DOHH2 (cell line): ENCODE measurements at regions not wholly inside any gene's neighbourhood (a gene's known extent, or its start where the extent isn't known, plus 50 kb on each side); places are given as distances from the start of the nearest gene placed in this dataset.

Experiments used
- H3F3A ChIP-seq: fragments of 200-600 bp; sonication (generic), shearing (Covaris generic); 2 replicates; pipeline ENCODE4 v1.6.0; 2016; ENCODE audit warnings: antibody characterized with exemption, mild to moderate bottlenecking; ENCODE audit not compliant: control insufficient read depth, insufficient read depth
- H3K27ac ChIP-seq: fragments of 200-600 bp; sonication (generic); 2 replicates; pipeline ENCODE4 v1.5.1; 2014; ENCODE audit warnings: low read depth, mild to moderate bottlenecking, low read length, moderate library complexity
- H3K27me3 ChIP-seq: fragments of 200-600 bp; sonication (generic); 2 replicates; pipeline ENCODE4 v1.6.1; 2014; ENCODE audit warnings: mild to moderate bottlenecking, low read length, mixed read lengths; ENCODE audit not compliant: control insufficient read depth
- H3K36me3 ChIP-seq: fragments of 200-600 bp; sonication (generic); 2 replicates; pipeline ENCODE4 v1.6.1; 2014; ENCODE audit warnings: mild to moderate bottlenecking, low read length, moderate library complexity, mixed read lengths; ENCODE audit not compliant: control insufficient read depth
- H3K4me1 ChIP-seq: fragments of 200-600 bp; sonication (generic); 2 replicates; pipeline ENCODE4 v1.6.1; 2014; ENCODE audit warnings: mild to moderate bottlenecking, low read length, mixed read lengths; ENCODE audit not compliant: control insufficient read depth
- H3K4me2 ChIP-seq: fragments of 200-600 bp; sonication (generic); 2 replicates; pipeline ENCODE4 v1.6.0; 2014; ENCODE audit warnings: mild to moderate bottlenecking, low read length, moderate library complexity
- H3K4me3 ChIP-seq: fragments of 200-600 bp; sonication (generic); 2 replicates; pipeline ENCODE4 v1.5.1; 2014; ENCODE audit warnings: mild to moderate bottlenecking, low read length, mixed read lengths
- H3K79me2 ChIP-seq: fragments of 200-600 bp; sonication (generic); 2 replicates; pipeline ENCODE4 v1.6.1; 2014; ENCODE audit warnings: mild to moderate bottlenecking, low read length, mixed read lengths; ENCODE audit not compliant: control insufficient read depth
- H3K9me2 ChIP-seq: fragments of 200-600 bp; sonication (generic); replicated peaks from 2 replicates; pipeline ENCODE4 v1.6.1; 2014; ENCODE audit warnings: mild to moderate bottlenecking, low read length, mixed read lengths; ENCODE audit not compliant: control insufficient read depth
- H3K9me3 ChIP-seq: fragments of 200-600 bp; sonication (generic); 2 replicates; pipeline ENCODE4 v1.6.1; 2014; ENCODE audit warnings: antibody characterized with exemption, low read length, mixed read lengths; ENCODE audit not compliant: control insufficient read depth, insufficient read depth
- H4K20me1 ChIP-seq: fragments of 200-600 bp; sonication (generic); 2 replicates; pipeline ENCODE4 v1.6.0; 2014; ENCODE audit warnings: low read depth, mild to moderate bottlenecking, antibody characterized with exemption, low read length, moderate library complexity; ENCODE audit not compliant: control insufficient read depth, insufficient read depth
- EZH2phosphoT487 ChIP-seq: fragments of 200-600 bp; sonication (generic); IDR thresholded peaks from 2 replicates; pipeline ENCODE4 v1.6.1; 2017; ENCODE audit warnings: borderline replicate concordance, mild to moderate bottlenecking, antibody characterized with exemption, low read length, moderate library complexity, mixed read lengths
- TF ChIP-seq, protein P1 (sequence below): fragments of 200-600 bp; sonication (generic); IDR thresholded peaks from one replicate; pipeline ENCODE4 v1.5.1; 2014; ENCODE audit warnings: antibody characterized with exemption, mild to moderate bottlenecking, low read depth, low read length; ENCODE audit not compliant: poor library complexity, severe bottlenecking

DNA sequence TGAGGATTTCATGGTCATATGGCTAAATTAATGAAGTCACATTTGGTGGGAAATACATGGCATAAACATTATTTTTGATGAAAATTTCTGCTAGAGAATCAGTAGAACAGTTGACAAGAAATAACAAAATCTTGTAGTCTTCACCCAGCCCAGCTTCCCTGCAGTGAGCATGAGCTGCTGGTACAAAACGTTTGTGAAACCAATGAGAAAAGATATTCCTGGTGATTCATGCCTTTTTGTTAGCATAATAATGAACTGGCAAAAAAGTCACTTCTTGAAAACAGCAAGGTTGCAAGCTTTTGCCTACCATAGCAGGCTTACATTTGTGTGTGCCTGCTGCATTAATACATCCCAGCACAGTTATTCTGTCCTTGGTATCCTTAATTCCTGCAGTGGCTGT is 475.9 kb upstream of the HTR2A start:
- Histone ChIP-seq H3K27me3 (no peaks in the 10 kb centered on the region), H3F3A (no peaks in the 10 kb centered on the region), H3K4me1 (no peaks in the 10 kb centered on the region), H3K4me2 (no peak overlapping the region), H4K20me1 (no peaks in the 10 kb centered on the region), H3K36me3 (no peaks in the 10 kb centered on the region), H3K9me3 (no peaks in the 10 kb centered on the region), H3K9me2 (no peaks in the 10 kb centered on the region), H3K27ac (no peak overlapping the region), H3K4me3 (no peak overlapping the region), H3K79me2 (no peaks in the 10 kb centered on the region)
- no peak for TF ChIP-seq EZH2phosphoT487
- TF ChIP-seq, protein P1, sequence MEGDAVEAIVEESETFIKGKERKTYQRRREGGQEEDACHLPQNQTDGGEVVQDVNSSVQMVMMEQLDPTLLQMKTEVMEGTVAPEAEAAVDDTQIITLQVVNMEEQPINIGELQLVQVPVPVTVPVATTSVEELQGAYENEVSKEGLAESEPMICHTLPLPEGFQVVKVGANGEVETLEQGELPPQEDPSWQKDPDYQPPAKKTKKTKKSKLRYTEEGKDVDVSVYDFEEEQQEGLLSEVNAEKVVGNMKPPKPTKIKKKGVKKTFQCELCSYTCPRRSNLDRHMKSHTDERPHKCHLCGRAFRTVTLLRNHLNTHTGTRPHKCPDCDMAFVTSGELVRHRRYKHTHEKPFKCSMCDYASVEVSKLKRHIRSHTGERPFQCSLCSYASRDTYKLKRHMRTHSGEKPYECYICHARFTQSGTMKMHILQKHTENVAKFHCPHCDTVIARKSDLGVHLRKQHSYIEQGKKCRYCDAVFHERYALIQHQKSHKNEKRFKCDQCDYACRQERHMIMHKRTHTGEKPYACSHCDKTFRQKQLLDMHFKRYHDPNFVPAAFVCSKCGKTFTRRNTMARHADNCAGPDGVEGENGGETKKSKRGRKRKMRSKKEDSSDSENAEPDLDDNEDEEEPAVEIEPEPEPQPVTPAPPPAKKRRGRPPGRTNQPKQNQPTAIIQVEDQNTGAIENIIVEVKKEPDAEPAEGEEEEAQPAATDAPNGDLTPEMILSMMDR: no peak

DNA sequence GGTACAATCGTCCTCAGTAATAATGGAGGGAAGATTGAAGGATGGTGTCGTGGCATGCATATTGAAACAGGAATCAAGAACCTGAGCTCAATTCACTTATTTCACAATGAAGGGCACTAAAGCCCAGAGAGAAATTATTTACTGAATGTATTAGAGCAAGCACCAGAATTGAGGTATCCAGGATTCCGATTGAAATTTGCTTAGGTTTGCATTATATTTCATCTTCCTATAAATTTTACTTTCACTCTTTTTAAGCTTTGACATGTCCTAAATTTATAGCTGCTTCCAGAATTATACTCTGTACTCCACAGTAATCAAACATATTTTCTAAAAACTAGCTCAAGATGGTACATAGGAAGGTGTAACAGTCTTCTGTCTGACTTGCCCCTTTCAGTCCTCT is 454.9 kb upstream of the HTR2A start:
- no peak overlapping the region for H3K4me3 ChIP-seq
- no peaks in the 10 kb centered on the region for H4K20me1 ChIP-seq
- H3K36me3 ChIP-seq: no peaks in the 10 kb centered on the region
- H3K9me3 ChIP-seq: no peaks in the 10 kb centered on the region
- TF ChIP-seq EZH2phosphoT487: no peak
- TF ChIP-seq, protein P1: no peak
- H3K79me2 ChIP-seq: no peaks in the 10 kb centered on the region
- H3K27ac ChIP-seq: no peak overlapping the region
- H3K27me3 ChIP-seq: no peaks in the 10 kb centered on the region
- no peak overlapping the region for H3K4me2 ChIP-seq
- no peaks in the 10 kb centered on the region for H3K4me1 ChIP-seq
- no peaks in the 10 kb centered on the region for H3F3A ChIP-seq
- no peaks in the 10 kb centered on the region for H3K9me2 ChIP-seq

DNA sequence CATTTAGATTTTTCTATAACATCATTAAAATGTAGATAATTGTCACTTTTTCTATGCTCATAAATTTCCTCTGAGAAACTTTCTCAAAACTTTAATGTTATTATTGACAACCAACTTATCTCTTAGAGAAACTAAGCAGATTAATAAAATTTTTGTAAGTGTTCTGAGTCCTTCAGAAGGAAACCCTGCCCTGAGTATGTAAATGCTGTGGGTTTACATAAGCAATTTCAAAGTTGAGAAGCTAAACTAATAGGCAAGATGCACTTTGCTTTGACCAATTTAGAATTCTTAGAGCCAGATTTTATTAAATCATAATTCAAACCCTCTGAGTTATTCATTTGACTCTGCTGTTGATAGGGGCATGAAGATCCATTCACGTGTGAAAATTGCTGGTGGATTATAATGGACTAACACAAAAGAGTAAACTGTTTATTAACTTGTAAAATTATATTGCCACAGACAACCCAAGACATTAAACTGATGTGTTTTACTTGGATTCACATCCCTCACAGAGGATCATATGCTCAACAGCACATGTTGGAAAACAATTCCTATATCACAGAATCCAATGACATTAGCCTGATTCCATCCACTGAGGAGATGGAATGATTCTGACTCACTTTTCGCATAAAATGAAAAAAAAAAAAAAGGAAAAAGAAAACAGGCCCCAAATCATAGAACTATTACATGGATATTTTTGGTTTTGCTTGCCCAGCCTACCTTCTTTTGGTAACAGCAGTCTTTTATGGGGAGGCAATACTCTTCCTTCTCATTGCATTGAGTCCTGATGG is 453.7 kb upstream of the HTR2A start:
- H3K4me1 ChIP-seq: no peaks in the 10 kb centered on the region
- no peaks in the 10 kb centered on the region for H4K20me1 ChIP-seq
- no peaks in the 10 kb centered on the region for H3K9me3 ChIP-seq
- H3K9me2 ChIP-seq: no peaks in the 10 kb centered on the region
- H3K4me3 ChIP-seq: no peak overlapping the region
- TF ChIP-seq, protein P1: no peak
- TF ChIP-seq EZH2phosphoT487: no peak
- H3K36me3 ChIP-seq: no peaks in the 10 kb centered on the region
- H3K27me3 ChIP-seq: no peaks in the 10 kb centered on the region
- H3F3A ChIP-seq: no peaks in the 10 kb centered on the region
- no peak overlapping the region for H3K27ac ChIP-seq
- H3K79me2 ChIP-seq: no peaks in the 10 kb centered on the region
- no peak overlapping the region for H3K4me2 ChIP-seq
